Thymus (tissue), 11 donors: ENCODE measurements at regions not wholly inside any gene's neighbourhood (a gene's known extent, or its start where the extent isn't known, plus 50 kb on each side); places are given as distances from the start of the nearest gene placed in this dataset.
"Not testable (repeated sequence)": the region's sequence is repeated elsewhere in the genome, so short reads cannot be mapped to it uniquely, and the experiment has no call there.

Experiments
- DNase-seq, 9 donors: peaks; one replicate each; pipeline ENCODE4 v3.0.0-alpha.2; 2013; ENCODE audit warnings: low spot score in 9 of 9, low read depth in 6 of 9, missing footprints in 1 of 9
- H3K27ac ChIP-seq, 2 donors: one replicate each; pipeline ENCODE4 v1.5.1; 2013; ENCODE audit warnings: control low read depth in 1 of 2, low read depth in 1 of 2, low read length in 1 of 2, mild to moderate bottlenecking in 1 of 2, moderate library complexity in 1 of 2
- H3K27me3 ChIP-seq, 2 donors: one replicate each; pipeline ENCODE4 v1.5.1; 2013; ENCODE audit warnings: low read length in 1 of 2; ENCODE audit not compliant: control insufficient read depth in 2 of 2, insufficient read depth in 1 of 2
- H3K36me3 ChIP-seq, 2 donors: one replicate each; pipeline ENCODE4 v1.5.1; 2013; ENCODE audit warnings: low read length in 1 of 2, mild to moderate bottlenecking in 1 of 2, moderate library complexity in 1 of 2; ENCODE audit not compliant: control insufficient read depth in 2 of 2, insufficient read depth in 2 of 2
- H3K4me1 ChIP-seq, 2 donors: one replicate each; pipeline ENCODE4 v1.5.1; 2013; ENCODE audit warnings: low read length in 2 of 2; ENCODE audit not compliant: control insufficient read depth in 2 of 2, insufficient read depth in 2 of 2
- H3K4me3 ChIP-seq, 2 donors: one replicate each; pipeline ENCODE4 v1.5.1; 2013; ENCODE audit warnings: low read length in 2 of 2, control low read depth in 1 of 2, mild to moderate bottlenecking in 1 of 2
- H3K9me3 ChIP-seq, 2 donors: one replicate each; pipeline ENCODE4 v1.5.1; 2013; ENCODE audit warnings: low read length in 1 of 2, mild to moderate bottlenecking in 1 of 2; ENCODE audit not compliant: control insufficient read depth in 2 of 2, insufficient read depth in 1 of 2
- WGBS: extraction: QIAGEN DNeasy Blood & Tissue Kit; methylation state at CpG from one replicate; pipeline ENCODE4 v1.1.7; 2013; 5-methylcytosine and 5-hydroxymethylcytosine counted together
- donor health status: healthy.

DNA sequence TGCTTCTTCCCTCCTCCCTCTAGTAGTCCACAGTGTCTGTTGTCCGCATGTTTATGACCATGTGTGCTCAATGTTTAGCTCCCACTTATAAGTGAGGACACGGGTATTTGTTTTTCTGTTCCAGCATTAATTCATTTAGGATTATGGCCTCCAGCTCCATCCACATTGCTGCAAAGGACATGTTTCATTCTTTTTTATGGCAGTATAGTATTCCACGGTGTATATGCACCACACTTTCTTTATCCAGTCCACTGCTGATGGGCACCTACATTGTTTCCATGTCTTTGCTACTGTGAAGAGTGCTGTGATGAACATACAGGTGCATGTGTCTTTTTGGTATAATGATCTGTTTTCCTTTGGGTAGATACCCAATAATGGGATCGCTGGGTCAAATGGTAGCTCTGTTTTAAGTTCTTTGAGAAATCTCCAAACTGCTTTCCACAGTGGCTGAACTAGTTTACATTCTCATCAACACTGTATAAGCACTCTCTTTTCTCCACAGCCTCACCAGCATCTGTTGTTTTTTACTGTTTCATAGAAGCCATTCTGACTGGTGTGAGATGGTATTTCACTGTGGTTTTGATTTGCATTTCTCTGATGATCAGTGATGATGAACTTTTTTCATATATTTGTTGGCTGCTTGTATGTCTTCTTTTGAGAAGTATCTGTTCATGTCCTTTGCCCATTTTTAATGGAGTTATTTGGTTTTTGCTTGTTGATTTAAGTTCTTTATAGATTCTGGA is 63.0 kb upstream of the SLC22A16 start:
- not testable (repeated sequence) for H3K4me3 ChIP-seq, H3K27ac ChIP-seq, H3K9me3 ChIP-seq, H3K4me1 ChIP-seq, H3K27me3 ChIP-seq, DNase-seq, H3K36me3 ChIP-seq
- WGBS = 99% methylated on average over 4 of the region's 4 CpGs

DNA sequence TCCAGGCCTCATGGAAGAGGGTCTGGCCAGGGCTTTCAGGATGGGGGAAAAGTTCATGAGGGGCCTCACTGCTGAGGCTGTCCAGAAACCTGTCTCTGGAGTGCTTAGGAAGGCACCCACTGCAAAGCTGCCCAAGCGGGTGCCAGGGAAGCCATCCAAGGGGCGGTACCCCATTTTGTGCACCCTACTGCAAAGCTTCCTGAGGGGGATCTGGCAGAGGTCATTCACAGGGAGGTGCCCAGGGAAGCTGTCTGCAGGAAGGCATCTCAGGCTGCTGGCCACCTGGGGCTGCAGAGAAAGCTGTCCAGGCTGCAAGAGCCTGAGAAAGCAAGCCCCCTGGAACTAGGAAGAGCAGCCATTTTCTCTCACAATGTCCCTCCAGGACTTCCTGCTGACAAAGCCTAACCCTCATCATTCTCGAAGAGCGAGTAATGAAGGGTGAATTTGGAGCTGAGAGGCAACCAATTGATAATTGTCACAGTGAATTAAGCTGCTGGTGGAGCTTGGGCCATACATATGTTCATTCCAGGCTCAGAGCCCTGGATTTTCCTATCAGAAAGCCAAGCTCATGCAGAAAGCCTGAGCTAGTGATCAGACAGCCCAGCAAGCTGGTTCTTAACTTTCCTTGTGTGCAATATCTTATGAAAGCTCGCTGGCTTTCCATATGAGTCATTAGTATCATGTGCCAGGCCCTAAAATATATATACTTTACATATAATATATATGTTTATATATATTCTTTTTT is 62.2 kb upstream of the SLC22A16 start:
- no peak overlapping the region for H3K27ac ChIP-seq
- no peaks in the 10 kb centered on the region for H3K36me3 ChIP-seq
- H3K9me3 ChIP-seq = peaks cover 0 to 4% of the 10 kb centered on the region in 2 donors
- no peak overlapping the region for H3K4me3 ChIP-seq
- no peaks in the 10 kb centered on the region for H3K27me3 ChIP-seq
- no peak for DNase-seq
- 97% methylated on average over 5 of the region's 5 CpGs for WGBS
- peaks cover 2 to 3% of the 10 kb centered on the region in 2 donors for H3K4me1 ChIP-seq

DNA sequence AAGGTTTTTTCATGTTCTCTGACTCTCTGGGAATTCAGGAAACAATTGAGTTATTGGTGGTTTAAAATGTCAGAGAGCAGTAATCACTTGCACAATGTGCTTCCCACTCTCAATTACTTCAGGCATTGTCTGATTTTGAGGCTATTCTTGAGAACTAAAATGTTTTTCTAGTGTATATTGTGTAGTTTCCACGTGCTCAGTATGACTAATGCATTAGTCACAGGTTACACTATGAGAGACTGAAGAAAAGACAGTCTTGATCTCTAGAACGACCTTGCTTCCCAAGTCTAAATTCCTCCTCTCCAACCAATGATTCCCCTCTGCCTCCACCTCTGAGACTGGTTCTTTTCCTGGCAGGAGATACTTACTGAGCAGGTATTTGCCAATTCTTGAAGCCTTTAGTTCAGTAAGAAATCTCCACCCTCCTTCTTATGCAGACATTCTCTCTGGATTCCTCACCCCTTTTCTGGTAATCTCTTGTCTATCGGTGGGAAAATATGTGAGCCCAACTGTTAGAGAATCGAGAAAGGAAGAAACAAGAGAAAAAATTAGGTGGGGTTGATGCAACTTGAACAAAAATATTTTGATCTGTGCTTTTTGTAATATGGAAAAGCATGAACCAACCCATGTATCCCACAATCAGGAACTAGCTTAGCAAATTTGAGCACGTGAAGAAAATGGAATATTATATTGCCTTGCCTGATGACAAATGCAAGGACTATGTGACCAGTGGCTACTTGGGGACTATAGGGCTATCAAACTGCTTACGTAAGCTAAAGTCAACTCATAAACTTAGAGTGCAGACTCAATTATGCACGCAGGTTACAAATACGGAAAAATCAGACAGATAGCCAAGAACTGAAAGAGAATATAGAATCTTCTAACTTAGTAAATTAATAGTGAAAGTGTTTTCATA is 61.1 kb upstream of the SLC22A16 start:
- peaks cover 0 to 7% of the 10 kb centered on the region in 2 donors for H3K4me1 ChIP-seq
- peaks cover 0 to 4% of the 10 kb centered on the region in 2 donors for H3K9me3 ChIP-seq
- H3K27ac ChIP-seq = no peak overlapping the region
- H3K4me3 ChIP-seq = no peak overlapping the region
- H3K36me3 ChIP-seq = no peaks in the 10 kb centered on the region
- no peaks in the 10 kb centered on the region for H3K27me3 ChIP-seq
- no peak for DNase-seq
- WGBS = 74% methylated on average over 8 of the region's 8 CpGs

DNA sequence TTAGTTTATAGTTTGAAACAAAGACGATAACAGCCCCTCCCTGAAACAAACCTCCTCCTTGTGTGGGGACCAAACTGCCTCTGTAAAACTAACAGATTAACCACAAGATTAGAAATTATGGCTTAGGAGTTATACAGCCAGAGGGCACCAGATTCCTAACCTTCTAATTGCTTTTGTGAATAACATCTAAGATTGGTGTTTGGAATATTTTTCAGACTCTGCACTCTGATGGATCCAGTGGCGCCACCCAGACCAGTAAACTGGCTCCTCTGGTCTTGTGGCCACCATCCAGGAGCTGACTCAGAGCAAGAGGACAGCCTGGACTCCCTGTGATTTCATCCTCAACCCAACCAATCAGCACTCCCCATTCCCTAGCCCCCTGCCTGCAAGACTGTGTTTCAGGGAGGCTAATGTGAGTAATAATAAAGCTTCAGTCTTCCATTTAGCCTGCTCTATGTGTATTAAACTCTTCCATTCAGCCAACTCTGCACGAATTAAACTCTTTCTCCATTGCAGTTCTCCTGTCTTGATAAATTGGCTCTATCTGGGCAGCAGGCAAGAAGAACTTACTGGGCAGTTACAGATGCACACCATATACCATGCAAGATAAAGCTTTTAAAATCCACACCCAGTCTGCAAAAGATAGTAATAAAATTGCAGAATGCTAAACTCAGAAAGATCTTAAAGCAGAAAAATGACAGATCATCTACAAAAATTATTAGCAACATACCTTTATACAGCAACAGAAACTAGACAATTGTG is 58.5 kb upstream of the SLC22A16 start:
- Histone ChIP-seq H3K27me3 (no peaks in the 10 kb centered on the region), H3K36me3 (no peaks in the 10 kb centered on the region), H3K4me3 (no peak overlapping the region), H3K4me1 (peaks cover 4 to 14% of the 10 kb centered on the region in 2 donors), H3K9me3 (peaks cover 0 to 4% of the 10 kb centered on the region in 2 donors), H3K27ac (no peak overlapping the region)
- 34% methylated on average over 3 of the region's 3 CpGs for WGBS
- no peak for DNase-seq

DNA sequence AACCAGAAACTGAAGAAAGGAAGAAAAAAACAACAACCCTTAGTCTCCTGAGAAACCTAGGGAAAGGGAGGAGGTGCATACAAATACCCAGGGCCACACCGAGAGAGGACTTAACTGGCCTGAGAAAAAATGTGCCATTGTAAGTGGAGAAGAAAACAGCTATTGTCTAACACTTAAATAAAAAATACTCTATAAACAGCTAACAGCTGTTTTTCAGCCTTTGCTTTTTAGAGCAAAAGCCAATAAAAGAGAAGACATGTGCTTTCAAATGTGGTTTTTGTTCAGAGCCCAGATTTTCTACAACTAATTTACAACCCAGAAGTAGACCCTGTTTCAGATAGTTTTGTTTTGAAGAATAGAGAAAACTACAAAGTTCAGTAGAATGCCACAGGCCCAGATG is 56.0 kb upstream of the SLC22A16 start:
- H3K27me3 ChIP-seq = no peaks in the 10 kb centered on the region
- H3K36me3 ChIP-seq = no peaks in the 10 kb centered on the region
- 80% methylated on average over 1 of the region's 1 CpG for WGBS
- peaks cover 0 to 4% of the 10 kb centered on the region in 2 donors for H3K9me3 ChIP-seq
- no peak overlapping the region for H3K4me3 ChIP-seq
- H3K4me1 ChIP-seq = peaks cover 8 to 24% of the 10 kb centered on the region in 2 donors
- peak in 1 of 9 donors; percentile 36 for DNase-seq
- H3K27ac ChIP-seq = peak overlapping the region in 1 of 2 donors; percentile 34

DNA sequence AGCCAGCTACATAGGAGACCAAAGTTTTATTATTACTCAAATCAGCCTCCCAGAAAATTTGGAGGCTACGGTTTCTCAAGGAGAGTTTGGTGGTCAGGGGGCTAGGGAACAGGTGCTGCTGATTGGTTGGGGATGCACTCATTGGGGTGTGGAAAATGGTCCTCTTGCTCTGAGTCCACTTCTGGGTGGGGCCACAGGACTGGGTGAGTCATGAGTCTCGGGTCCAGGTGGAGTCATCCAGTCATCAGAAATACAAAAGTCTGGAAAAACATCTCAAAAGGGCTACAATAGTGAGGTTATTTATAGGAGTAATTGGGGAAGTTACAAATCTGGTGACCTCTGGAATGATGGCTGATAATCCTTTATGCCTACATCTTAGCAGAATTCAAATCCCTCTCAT is 54.3 kb upstream of the SLC22A16 start:
- DNase-seq = no peak
- peaks cover 8 to 24% of the 10 kb centered on the region in 2 donors for H3K4me1 ChIP-seq
- no peaks in the 10 kb centered on the region for H3K27me3 ChIP-seq
- H3K27ac ChIP-seq = no peak overlapping the region
- no peaks in the 10 kb centered on the region for H3K36me3 ChIP-seq
- H3K9me3 ChIP-seq = peaks cover 0 to 4% of the 10 kb centered on the region in 2 donors
- WGBS = 96% methylated on average over 2 of the region's 2 CpGs
- H3K4me3 ChIP-seq = no peak overlapping the region

DNA sequence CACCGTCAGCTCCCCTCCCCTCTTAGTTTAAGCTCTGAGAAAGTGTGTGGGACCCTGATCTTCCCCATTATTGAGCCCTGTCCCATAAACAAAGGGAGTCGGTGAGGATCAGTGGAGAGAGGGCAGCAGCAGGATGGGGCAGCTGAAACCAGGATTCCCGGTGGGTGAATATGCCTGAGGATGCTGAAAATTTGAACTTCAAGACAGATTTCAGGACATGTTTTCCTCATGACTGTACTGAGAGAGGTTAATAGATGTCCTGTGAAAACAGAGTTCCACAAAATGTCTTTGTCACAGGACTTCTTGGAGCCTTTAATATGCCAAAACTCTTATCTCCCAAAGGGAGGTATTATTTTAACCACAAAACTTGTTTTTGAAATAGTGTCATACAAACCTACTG is 53.5 kb upstream of the SLC22A16 start:
- H3K4me3 ChIP-seq = no peak overlapping the region
- no peaks in the 10 kb centered on the region for H3K27me3 ChIP-seq
- H3K36me3 ChIP-seq = no peaks in the 10 kb centered on the region
- WGBS = 95% methylated on average over 3 of the region's 3 CpGs
- peaks cover 8 to 24% of the 10 kb centered on the region in 2 donors for H3K4me1 ChIP-seq
- no peak for DNase-seq
- H3K27ac ChIP-seq = no peak overlapping the region
- H3K9me3 ChIP-seq = peaks cover 0 to 3% of the 10 kb centered on the region in 2 donors

DNA sequence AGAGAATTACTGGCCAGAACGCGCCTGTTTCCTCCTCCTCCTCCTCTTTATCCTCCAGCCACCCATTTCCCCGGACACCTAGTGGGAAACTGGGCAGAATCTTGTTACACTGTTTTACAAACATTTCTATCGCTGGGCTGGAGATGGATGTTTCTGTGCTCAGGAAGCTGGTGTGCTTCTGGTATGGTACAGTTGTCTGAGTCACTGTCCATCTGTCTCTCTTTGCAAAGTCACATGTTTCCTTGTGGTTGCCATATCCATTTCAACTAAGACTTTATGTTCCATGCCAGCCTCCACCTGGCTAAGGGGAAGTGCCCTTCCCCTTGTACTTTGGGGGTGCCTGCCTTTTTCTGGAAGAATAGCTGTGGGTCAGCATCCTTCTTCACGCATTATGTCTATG is 52.9 kb upstream of the SLC22A16 start:
- WGBS = 27% methylated on average over 5 of the region's 5 CpGs
- H3K27ac ChIP-seq = no peak overlapping the region
- peaks cover 8 to 24% of the 10 kb centered on the region in 2 donors for H3K4me1 ChIP-seq
- no peak overlapping the region for H3K4me3 ChIP-seq
- DNase-seq = peak in 2 of 9 donors; percentile 23 to 26
- no peaks in the 10 kb centered on the region for H3K27me3 ChIP-seq
- no peaks in the 10 kb centered on the region for H3K36me3 ChIP-seq
- H3K9me3 ChIP-seq = no peaks in the 10 kb centered on the region
